Middle frontal gyrus (tissue), 1 donor: ENCODE measurements at regions not wholly inside any gene's neighbourhood (a gene's known extent, or its start where the extent isn't known, plus 50 kb on each side); places are given as distances from the start of the nearest gene placed in this dataset.

Experiments used
- DNase-seq: peaks from one replicate; pipeline ENCODE4 v3.0.0-alpha.2; 2015; ENCODE audit warnings: low spot score; ENCODE audit errors: extremely low spot score

- DNase-seq = no peak
Observed at GRCh38 chr11:95392644-95393043, 161.6 kb upstream of the SESN3 start.

- no peak for DNase-seq
Observed at GRCh38 chr11:95389427-95389826, 158.4 kb upstream of the SESN3 start.

GRCh38 chr11:95388086-95388485, 157.1 kb upstream of the SESN3 start:
- DNase-seq = no peak

- no peak for DNase-seq
Observed at GRCh38 chr11:95387325-95387724, 156.3 kb upstream of the SESN3 start.

- DNase-seq = no peak
Observed at GRCh38 chr11:95385577-95385976, 154.6 kb upstream of the SESN3 start.

GRCh38 chr11:95379479-95379878, 148.5 kb upstream of the SESN3 start:
- no peak for DNase-seq

- DNase-seq = no peak
Observed at GRCh38 chr11:95378789-95379188, 147.8 kb upstream of the SESN3 start.

- DNase-seq = no peak
Observed at GRCh38 chr11:95378111-95378510, 147.1 kb upstream of the SESN3 start.

GRCh38 chr11:95375886-95376285, 144.9 kb upstream of the SESN3 start:
- DNase-seq = no peak

- no peak for DNase-seq
Observed at GRCh38 chr11:95375451-95375850, 144.4 kb upstream of the SESN3 start.

GRCh38 chr11:95374105-95374504, 143.1 kb upstream of the SESN3 start:
- DNase-seq = no peak

GRCh38 chr11:95373241-95373640, 142.2 kb upstream of the SESN3 start:
- DNase-seq = no peak

GRCh38 chr11:95372097-95372656, 141.2 kb upstream of the SESN3 start:
- no peak for DNase-seq

GRCh38 chr11:95371153-95371552, 140.2 kb upstream of the SESN3 start:
- no peak for DNase-seq

GRCh38 chr11:95367726-95368125, 136.7 kb upstream of the SESN3 start:
- DNase-seq = no peak

GRCh38 chr11:95365348-95365747, 134.3 kb upstream of the SESN3 start:
- no peak for DNase-seq

GRCh38 chr11:95364324-95365295, 133.6 kb upstream of the SESN3 start:
- no peak for DNase-seq

GRCh38 chr11:95363708-95364107, 132.7 kb upstream of the SESN3 start:
- no peak for DNase-seq

- no peak for DNase-seq
Observed at GRCh38 chr11:95363164-95363563, 132.2 kb upstream of the SESN3 start.

- no peak for DNase-seq
Observed at GRCh38 chr11:95361180-95361579, 130.2 kb upstream of the SESN3 start.

- no peak for DNase-seq
Observed at GRCh38 chr11:95360377-95361075, 129.5 kb upstream of the SESN3 start.

GRCh38 chr11:95359756-95360155, 128.8 kb upstream of the SESN3 start:
- DNase-seq = no peak
